H1 (cell line): ENCODE measurements at regions not wholly inside any gene's neighbourhood (a gene's known extent, or its start where the extent isn't known, plus 50 kb on each side); places are given as distances from the start of the nearest gene placed in this dataset.

Experiments used
- CTCF ChIA-PET: fragments of 300-600 bp; sonication (Branson Sonifier 250); formaldehyde crosslinking; loops from one replicate; lab custom pipeline; 2021; ENCODE audit not compliant: partially characterized antibody; lab: Charles Lee
- POLR2A ChIA-PET: fragments of 300-600 bp; sonication (Branson Sonifier 250); formaldehyde crosslinking; loops from one replicate; lab custom pipeline; 2021; ENCODE audit warnings: inconsistent platforms; ENCODE audit not compliant: partially characterized antibody; lab: Charles Lee
- DNase-seq, 2 experiments: peaks; one replicate each; pipeline versions ENCODE4 v3.0.0 to v3.0.0-alpha.2; 2010 to 2022; ENCODE audit warnings: low spot score in 2 of 2, low read depth in 1 of 2, mixed read lengths in 1 of 2
- FAIRE-seq: peaks from 2 replicates; lab custom pipeline; 2011; peaks lifted over from hg19 to GRCh38; lab: Jason Lieb, UNC
- H2AFZ ChIP-seq: 2 replicates; pipeline ENCODE4 v1.8.1; 2012; ENCODE audit warnings: low read length, inconsistent platforms
- H2AK5ac ChIP-seq: 2 replicates; pipeline ENCODE4 v1.6.1; 2013; ENCODE audit warnings: low read depth, low read length
- H2BK120ac ChIP-seq: replicated peaks from 2 replicates; pipeline ENCODE3; 2013; ENCODE audit warnings: low read depth, low read length, inconsistent platforms
- H2BK12ac ChIP-seq: 2 replicates; pipeline ENCODE4 v1.6.1; 2013; ENCODE audit warnings: low read depth, low read length
- H2BK15ac ChIP-seq: 2 replicates; pipeline ENCODE4 v1.6.1; 2013; ENCODE audit warnings: low read length
- H2BK20ac ChIP-seq: 2 replicates; pipeline ENCODE4 v1.6.1; 2013; ENCODE audit warnings: low read length
- H2BK5ac ChIP-seq: 2 replicates; pipeline ENCODE4 v1.6.1; 2013; ENCODE audit warnings: low read depth, low read length
- H3K14ac ChIP-seq: 2 replicates; pipeline ENCODE4 v1.6.1; 2013; ENCODE audit warnings: inconsistent platforms; ENCODE audit not compliant: insufficient read length
- H3K18ac ChIP-seq: 2 replicates; pipeline ENCODE4 v1.6.1; 2013; ENCODE audit warnings: low read length; ENCODE audit errors: extremely low read depth
- H3K23ac ChIP-seq: 2 replicates; pipeline ENCODE4 v1.6.1; 2013; ENCODE audit warnings: inconsistent platforms; ENCODE audit not compliant: insufficient read length
- H3K23me2 ChIP-seq: 2 replicates; pipeline ENCODE4 v1.6.1; 2013; ENCODE audit warnings: low read depth, low read length
- H3K27ac ChIP-seq: 2 replicates; pipeline ENCODE4 v1.6.1; 2011; ENCODE audit warnings: low read depth, low read length, inconsistent platforms
- H3K27me3 ChIP-seq, 4 experiments: replicated peaks in 1 of 4; 1 replicate in 1 of 4; 2 replicates in 3 of 4; pipeline versions ENCODE4 v1.6.1 to v1.8.1; 2011 to 2013; ENCODE audit warnings: low read length in 3 of 4, mild to moderate bottlenecking in 3 of 4, inconsistent platforms in 2 of 4, mixed read lengths in 2 of 4, moderate library complexity in 1 of 4; ENCODE audit not compliant: control insufficient read depth in 3 of 4, insufficient read depth in 3 of 4; ENCODE audit errors: extremely low read depth in 1 of 4
- H3K36me3 ChIP-seq, 4 experiments: 2 replicates each; pipeline versions ENCODE4 v1.6.1 to v1.8.1; 2011 to 2013; ENCODE audit warnings: mild to moderate bottlenecking in 4 of 4, low read length in 3 of 4, moderate library complexity in 2 of 4, control low read depth in 1 of 4, inconsistent platforms in 1 of 4; ENCODE audit not compliant: insufficient read depth in 4 of 4, control insufficient read depth in 2 of 4
- H3K4ac ChIP-seq: replicated peaks from 2 replicates; pipeline ENCODE3; 2013; ENCODE audit warnings: low read length, low read depth, mixed read lengths, inconsistent platforms; ENCODE audit not compliant: insufficient read length
- H3K4me1 ChIP-seq, 4 experiments: replicated peaks in 1 of 4; 1 replicate in 1 of 4; 2 replicates in 3 of 4; pipeline versions ENCODE4 v1.6.1 to v1.8.1; 2011 to 2013; ENCODE audit warnings: low read length in 3 of 4, inconsistent platforms in 2 of 4, mixed read lengths in 1 of 4; ENCODE audit not compliant: insufficient read depth in 4 of 4, control insufficient read depth in 3 of 4
- H3K4me2 ChIP-seq, 2 experiments: 2 replicates each; pipeline versions ENCODE4 v1.6.1 to v1.8.1; 2011 to 2013; ENCODE audit warnings: low read depth in 2 of 2, low read length in 2 of 2, control low read depth in 1 of 2, inconsistent platforms in 1 of 2, mild to moderate bottlenecking in 1 of 2; ENCODE audit not compliant: insufficient read depth in 1 of 2
- H3K4me3 ChIP-seq, 4 experiments: fragments of 200-600, 300-600 bp in 1 of 4; sonication (generic), shearing (Covaris generic), sonication (Bioruptor Twin) in 1 of 4; 2 replicates each; pipeline versions ENCODE4 v1.5.1 to v1.8.1; 2011 to 2016; ENCODE audit warnings: low read length in 4 of 4, low read depth in 3 of 4, control low read depth in 2 of 4, inconsistent platforms in 2 of 4, mild to moderate bottlenecking in 2 of 4, mixed read lengths in 1 of 4, moderate library complexity in 1 of 4; ENCODE audit not compliant: insufficient read depth in 2 of 4; ENCODE audit errors: extremely low read depth in 1 of 4
- H3K56ac ChIP-seq: replicated peaks from 2 replicates; pipeline ENCODE3; 2013; ENCODE audit warnings: low read depth, mild to moderate bottlenecking, mixed read lengths, low read length, inconsistent platforms; ENCODE audit not compliant: insufficient read length
- H3K79me1 ChIP-seq: 2 replicates; pipeline ENCODE4 v1.6.1; 2013; ENCODE audit warnings: low read depth, low read length, control low read depth
- H3K79me2 ChIP-seq, 2 experiments: 2 replicates each; pipeline versions ENCODE4 v1.6.1 to v1.8.1; 2012 to 2013; ENCODE audit warnings: low read length in 2 of 2, mild to moderate bottlenecking in 2 of 2, inconsistent platforms in 1 of 2; ENCODE audit not compliant: insufficient read depth in 2 of 2, control insufficient read depth in 1 of 2
- H3K9ac ChIP-seq, 4 experiments: replicated peaks in 1 of 4; 1 replicate in 1 of 4; 2 replicates in 3 of 4; pipeline versions ENCODE4 v1.6.1 to v1.8.1; 2011 to 2013; ENCODE audit warnings: low read depth in 3 of 4, low read length in 3 of 4, control low read depth in 2 of 4, mild to moderate bottlenecking in 2 of 4, moderate library complexity in 2 of 4, inconsistent platforms in 1 of 4; ENCODE audit errors: extremely low read depth in 1 of 4
- H3K9me3 ChIP-seq, 2 experiments: 2 replicates each; pipeline versions ENCODE4 v1.6.1 to v1.8.1; 2012 to 2013; ENCODE audit warnings: mild to moderate bottlenecking in 2 of 2, moderate library complexity in 2 of 2, control low read depth in 1 of 2, inconsistent platforms in 1 of 2, low read depth in 1 of 2, low read length in 1 of 2, mixed read lengths in 1 of 2; ENCODE audit not compliant: insufficient read depth in 2 of 2
- H4K20me1 ChIP-seq, 2 experiments: replicated peaks in 1 of 2; 2 replicates each; pipeline versions ENCODE3 to v1.8.1; 2011 to 2013; ENCODE audit warnings: inconsistent platforms in 2 of 2, low read length in 2 of 2, mild to moderate bottlenecking in 1 of 2; ENCODE audit not compliant: insufficient read depth in 2 of 2, control insufficient read depth in 1 of 2
- H4K5ac ChIP-seq: 2 replicates; pipeline ENCODE4 v1.6.1; 2013; ENCODE audit warnings: low read length, low read depth, mixed read lengths, inconsistent platforms; ENCODE audit not compliant: insufficient read length
- H4K8ac ChIP-seq: 2 replicates; pipeline ENCODE4 v1.8.0; 2013; ENCODE audit warnings: mild to moderate bottlenecking, moderate library complexity, low read length, inconsistent platforms; ENCODE audit not compliant: insufficient read depth; ENCODE audit errors: extremely low read depth
- H4K91ac ChIP-seq: replicated peaks from 2 replicates; pipeline ENCODE3; 2013; ENCODE audit warnings: low read length, mixed read lengths, inconsistent platforms; ENCODE audit not compliant: insufficient read length
- POLR2AphosphoS5 ChIP-seq: IDR thresholded peaks from 2 replicates; pipeline ENCODE4 v1.6.1; 2011; ENCODE audit warnings: low read depth, low read length
- WGBS, 2 experiments: shearing (Covaris generic) in 1 of 2; methylation state at CpG; one replicate each; pipeline versions ENCODE4 v1.1.6 to v1.1.7; 2013 to 2015; ENCODE audit warnings: low lambda C conversion rate in 2 of 2, mixed read lengths in 2 of 2, inconsistent platforms in 1 of 2, low coverage in 1 of 2, missing lambda C conversion rate in 1 of 2; ENCODE audit not compliant: insufficient replicate concordance in 2 of 2, insufficient coverage in 1 of 2, insufficient read length in 1 of 2; ENCODE audit errors: extremely low coverage in 1 of 2, missing lambda C conversion rate in 1 of 2; 5-methylcytosine and 5-hydroxymethylcytosine counted together

DNA sequence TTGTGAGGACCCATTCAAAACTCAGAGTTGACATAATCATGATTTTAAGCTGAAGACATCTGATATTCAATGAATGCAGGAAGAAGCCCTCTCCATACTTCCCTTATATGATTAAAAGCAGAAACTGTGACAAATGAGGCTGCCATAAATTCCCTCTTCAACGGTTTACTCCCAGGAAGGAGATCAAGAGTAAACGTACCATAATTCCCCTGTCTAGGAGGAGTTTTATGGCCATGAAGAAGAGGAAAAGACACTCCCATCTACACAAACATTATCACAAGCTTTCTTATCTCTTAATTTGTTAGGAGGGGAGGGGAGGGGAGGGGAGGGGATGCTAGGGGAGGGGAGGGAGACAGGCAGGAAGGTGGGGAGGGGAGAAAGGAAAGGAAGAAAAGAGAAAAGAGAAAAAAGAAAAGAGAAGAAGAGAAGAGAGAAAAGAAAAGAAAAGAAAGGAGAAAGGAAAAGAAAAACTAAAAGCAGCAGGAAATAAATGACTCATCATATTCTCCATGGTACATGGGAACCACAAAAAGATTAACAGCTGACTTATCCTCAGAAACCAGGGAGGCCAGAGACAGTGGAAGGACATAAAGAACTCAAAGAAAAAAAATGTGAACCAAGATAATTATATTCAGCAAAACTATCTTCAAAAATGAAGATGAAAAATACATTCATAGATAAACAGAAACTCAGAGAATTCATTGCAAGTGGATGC, 121.6 kb downstream of the ALOX5 start:
- H3K27me3 ChIP-seq, result no peaks in the 10 kb centered on the region; a peak in 1 of 7 replicates
- no peak overlapping the region for H2BK20ac ChIP-seq
- no peak overlapping the region for H3K56ac ChIP-seq
- no peaks in the 10 kb centered on the region for H3K79me2 ChIP-seq
- no peak for DNase-seq
- no peaks in the 10 kb centered on the region for H3K23me2 ChIP-seq
- no peak for TF ChIP-seq POLR2AphosphoS5
- no peak overlapping the region for H3K18ac ChIP-seq
- ChIA-PET POLR2A (no interaction called here), CTCF (no interaction called here)
- no peak overlapping the region for H3K4ac ChIP-seq
- no peak overlapping the region for H3K27ac ChIP-seq
- no peaks in the 10 kb centered on the region for H3K4me1 ChIP-seq
- H4K5ac ChIP-seq, result no peak overlapping the region
- no peak overlapping the region for H4K91ac ChIP-seq
- no peaks in the 10 kb centered on the region; a peak in 1 of 4 replicates for H3K9me3 ChIP-seq
- no peak overlapping the region for H2AK5ac ChIP-seq
- no peak for FAIRE-seq
- no peak overlapping the region for H2BK120ac ChIP-seq
- H4K20me1 ChIP-seq, result no peaks in the 10 kb centered on the region
- H3K9ac ChIP-seq, result no peak overlapping the region
- no peak overlapping the region for H2BK12ac ChIP-seq
- H3K4me2 ChIP-seq, result no peak overlapping the region
- no peak overlapping the region for H4K8ac ChIP-seq
- no peak overlapping the region for H3K14ac ChIP-seq
- no peak overlapping the region for H3K4me3 ChIP-seq
- WGBS, 2 experiments, result 93% methylated on average over 2 of the region's 2 CpGs; no CpG with 5 or more reads in 1 of the 2 experiments
- no peaks in the 10 kb centered on the region for H3K79me1 ChIP-seq
- no peak overlapping the region for H2BK5ac ChIP-seq
- H3K23ac ChIP-seq, result no peak overlapping the region
- H2AFZ ChIP-seq, result no peak overlapping the region
- H3K36me3 ChIP-seq, result no peaks in the 10 kb centered on the region
- no peak overlapping the region for H2BK15ac ChIP-seq
